ENCODE measurements at regions not wholly inside any gene's neighbourhood (a gene's known extent, or its start where the extent isn't known, plus 50 kb on each side); places are given as distances from the start of the nearest gene placed in this dataset.

DNA sequence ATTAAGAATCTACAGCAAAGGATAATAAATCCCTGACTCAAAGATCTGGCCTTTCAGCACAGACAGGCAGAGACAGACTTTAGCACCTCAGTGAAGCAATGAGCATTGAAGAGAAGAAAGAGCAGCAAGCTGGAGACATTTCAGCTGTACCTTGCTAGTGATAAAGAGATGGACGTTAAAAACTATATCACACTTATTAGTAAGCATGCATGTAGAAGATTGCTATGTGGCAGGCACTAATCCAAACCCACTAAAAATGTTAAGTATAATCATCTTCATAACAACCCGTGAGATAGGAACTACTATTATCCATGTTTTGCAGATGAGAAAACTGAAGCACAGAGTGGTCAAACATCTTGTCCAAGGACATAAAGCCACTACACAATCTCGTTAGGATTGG is 1538.3 kb upstream of the FLRT2 start:
- no peak for DNase-seq

DNA sequence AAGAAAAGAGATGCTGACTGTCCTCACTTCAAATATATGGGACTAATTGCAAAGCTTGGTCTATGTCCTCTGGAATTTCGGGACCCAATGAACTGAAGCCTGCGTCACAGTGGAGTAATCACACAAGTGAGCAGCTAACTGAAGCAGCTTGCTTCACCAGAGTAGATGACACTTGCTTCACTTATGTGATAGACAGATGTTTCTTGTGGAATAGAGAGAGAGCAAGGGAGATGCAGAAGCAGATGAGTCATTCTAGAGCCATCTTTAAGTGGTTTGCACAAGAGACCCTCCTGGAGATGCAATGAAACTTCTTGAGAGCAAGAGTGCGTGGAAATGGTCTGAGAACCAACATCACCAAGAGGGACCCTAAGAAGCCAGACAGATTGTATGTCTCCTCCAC is 1537.1 kb upstream of the FLRT2 start:
- DNase-seq: no peak

DNA sequence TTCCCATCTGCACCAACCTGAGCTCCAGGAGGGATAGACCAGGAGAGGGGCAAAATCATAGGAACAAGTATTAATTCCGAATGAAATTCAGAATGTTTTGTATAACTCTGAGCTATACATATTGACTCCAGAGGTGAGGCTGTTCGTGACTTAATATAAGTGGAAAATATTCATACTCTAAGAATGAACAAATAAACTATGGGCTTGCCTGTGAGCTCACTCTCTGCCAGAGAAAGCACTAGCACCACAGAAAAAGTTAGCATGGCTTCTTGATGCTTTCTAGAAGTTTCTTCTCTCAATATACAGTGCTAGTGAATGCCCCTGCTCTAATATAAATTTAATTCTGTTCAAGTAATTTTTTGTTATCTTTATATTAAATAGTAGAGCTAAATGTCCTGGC is 1536.4 kb upstream of the FLRT2 start:
- no peak for DNase-seq

DNA sequence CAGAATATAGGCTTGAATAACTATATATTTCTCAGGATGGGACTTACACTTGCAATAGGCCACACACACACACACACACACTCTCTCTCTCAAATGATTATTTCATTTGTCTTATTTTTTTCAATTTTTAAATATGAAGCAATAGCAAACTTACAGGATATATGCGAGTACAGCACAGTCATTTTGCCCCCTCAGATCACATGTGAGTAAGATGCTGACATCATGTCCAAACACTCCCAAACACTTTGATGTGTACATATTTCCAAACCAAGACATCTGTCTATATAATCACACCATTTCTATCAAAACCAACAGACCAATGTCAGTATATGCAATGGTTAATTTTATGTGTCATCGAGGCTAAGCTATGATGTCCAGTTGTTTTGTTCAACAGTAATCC is 1535.9 kb upstream of the FLRT2 start:
- no peak for DNase-seq

DNA sequence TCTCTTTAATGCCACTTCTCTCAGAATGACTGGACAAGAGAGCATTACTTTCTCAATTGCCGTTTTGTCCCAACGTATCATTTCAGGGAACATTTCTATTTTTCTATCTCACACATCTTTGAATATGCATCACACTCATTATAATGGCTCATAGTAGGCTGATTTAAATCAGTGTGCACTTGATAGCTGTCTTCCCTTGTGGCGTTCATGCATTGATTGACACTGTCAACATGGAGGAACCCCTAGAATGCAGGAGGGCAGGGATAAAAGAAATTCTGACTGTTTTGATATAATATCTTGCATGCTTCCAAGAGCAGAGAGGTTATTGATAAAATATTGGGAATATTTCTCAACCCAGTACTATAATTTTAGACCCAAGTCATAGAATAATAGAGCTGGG is 1528.9 kb upstream of the FLRT2 start:
- no peak for DNase-seq

DNA sequence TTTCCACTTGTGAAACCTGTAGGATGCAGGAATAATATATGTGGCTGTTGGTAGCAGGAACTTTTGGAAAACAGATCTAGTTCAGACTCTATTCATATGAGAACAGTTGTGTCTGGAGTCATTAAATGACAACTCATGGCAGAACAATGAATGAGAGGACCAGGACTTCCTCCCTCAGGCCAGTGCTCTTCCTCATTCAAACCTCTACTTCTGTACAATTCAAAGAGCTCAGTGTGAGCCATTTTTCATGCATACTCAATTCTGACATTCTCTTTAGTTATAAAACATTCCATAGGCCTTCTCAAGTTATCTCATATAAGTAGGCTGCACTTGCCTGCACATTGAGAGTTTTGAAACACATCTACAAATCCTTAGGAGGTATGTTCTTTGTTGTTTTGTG is 1526.6 kb upstream of the FLRT2 start:
- DNase-seq: no peak

DNA sequence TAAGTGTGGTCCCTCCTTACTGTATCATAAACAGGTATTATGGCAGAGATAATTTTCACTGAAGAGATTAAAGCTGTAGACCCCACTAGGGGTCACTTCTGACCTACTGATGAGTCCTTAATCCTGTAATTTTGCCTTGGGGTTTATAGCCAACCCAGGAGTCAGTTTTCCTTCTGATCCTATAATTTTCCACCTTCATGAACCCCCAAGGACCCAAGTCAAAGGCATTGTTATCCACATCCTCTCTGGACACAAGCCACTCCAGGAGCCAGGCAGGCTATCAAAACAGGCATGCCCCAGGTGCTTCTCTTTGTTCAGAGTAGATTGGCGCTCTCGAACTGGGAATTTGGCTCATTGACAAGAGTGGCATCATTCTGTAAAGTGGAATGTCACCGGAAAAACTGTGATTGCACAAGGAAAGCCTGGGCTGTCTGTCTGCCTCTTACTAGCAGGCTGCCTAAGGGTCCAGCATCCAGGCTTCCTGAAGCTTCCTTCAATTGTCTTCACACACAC is 1523.2 kb upstream of the FLRT2 start:
- no peak for DNase-seq

DNA sequence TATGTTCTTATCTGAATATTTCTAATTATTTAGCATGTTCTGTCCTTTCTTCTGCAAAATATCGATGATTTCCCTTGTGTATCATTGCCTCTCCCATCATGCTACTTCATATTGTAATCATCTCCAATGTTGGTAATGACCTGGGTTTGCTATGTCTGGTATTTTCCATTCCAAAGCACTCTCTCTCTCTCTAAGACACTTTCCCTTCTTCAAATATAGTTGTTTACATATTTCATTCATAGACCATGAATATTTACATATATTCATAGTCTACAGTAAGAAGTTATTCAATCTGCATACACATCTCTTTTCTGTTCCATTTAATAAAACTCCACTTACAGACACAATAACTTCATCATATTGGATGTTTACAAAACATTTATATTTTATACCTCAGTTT is 1516.5 kb upstream of the FLRT2 start:
- no peak for DNase-seq

DNA sequence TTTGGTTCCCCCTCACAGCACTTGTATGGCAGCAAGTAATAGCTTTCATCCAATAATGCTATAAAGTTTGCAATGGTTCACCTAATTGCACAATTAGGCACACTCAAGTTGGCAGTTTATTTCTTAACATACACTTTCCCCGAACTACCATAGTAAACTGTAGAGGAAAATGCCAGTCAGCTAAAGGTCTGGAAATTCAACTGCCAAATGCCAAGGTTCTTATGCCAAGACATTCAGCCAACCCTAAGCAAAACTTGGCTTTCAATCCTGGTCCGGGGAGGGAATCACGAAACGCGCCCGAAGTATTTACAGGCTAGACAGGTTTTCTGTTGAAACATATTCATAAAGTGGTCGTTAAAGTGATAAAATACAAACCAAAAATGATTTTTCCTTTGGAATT is 1512.4 kb upstream of the FLRT2 start:
- DNase-seq: no peak

DNA sequence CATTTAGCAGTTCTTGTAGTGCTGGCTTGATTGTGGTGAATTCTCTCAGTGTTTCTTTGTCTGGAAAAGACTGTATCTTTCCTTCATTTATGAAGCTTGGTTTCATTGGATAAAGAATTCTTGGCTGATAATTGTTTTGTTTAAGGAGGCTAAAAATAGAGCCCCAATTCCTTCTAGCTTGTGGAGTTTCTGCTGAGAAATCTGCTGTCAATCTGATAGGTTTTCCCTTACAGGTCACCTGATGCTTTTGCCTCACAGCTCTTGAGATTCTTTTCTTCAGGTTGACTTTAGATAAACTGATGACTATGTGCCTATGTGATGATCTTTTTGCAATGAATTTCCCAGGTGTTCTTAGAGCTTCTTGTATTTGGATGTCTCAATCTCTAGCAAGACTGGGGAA is 1508.5 kb upstream of the FLRT2 start:
- DNase-seq: no peak

DNA sequence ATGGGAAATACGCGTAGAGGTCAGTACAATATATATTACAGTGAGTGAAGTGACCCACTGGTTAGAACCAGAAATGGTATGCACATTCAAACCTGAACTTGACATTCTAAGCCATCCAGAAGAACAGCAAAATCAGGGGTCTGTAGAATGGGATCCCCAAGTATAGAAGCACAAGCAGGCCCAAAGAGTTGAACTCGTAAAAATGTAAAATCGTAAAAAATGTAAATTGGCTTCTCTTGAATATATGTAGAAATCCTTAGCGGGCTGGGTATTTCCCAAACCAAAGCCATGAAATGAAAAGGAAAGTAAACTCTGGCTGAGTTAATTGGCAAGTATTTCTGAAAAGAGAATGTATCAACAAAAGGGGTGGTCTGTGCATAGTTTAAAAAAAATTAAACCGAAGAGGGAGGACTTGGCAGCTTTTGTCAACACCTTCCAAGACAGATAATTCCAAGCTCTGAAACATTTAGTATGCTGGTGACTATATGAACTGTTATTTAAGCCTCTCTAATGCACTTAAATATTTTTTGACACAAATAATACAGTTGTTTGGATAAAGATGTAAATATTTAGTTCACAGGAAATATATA is 1505.6 kb upstream of the FLRT2 start:
- DNase-seq: no peak

DNA sequence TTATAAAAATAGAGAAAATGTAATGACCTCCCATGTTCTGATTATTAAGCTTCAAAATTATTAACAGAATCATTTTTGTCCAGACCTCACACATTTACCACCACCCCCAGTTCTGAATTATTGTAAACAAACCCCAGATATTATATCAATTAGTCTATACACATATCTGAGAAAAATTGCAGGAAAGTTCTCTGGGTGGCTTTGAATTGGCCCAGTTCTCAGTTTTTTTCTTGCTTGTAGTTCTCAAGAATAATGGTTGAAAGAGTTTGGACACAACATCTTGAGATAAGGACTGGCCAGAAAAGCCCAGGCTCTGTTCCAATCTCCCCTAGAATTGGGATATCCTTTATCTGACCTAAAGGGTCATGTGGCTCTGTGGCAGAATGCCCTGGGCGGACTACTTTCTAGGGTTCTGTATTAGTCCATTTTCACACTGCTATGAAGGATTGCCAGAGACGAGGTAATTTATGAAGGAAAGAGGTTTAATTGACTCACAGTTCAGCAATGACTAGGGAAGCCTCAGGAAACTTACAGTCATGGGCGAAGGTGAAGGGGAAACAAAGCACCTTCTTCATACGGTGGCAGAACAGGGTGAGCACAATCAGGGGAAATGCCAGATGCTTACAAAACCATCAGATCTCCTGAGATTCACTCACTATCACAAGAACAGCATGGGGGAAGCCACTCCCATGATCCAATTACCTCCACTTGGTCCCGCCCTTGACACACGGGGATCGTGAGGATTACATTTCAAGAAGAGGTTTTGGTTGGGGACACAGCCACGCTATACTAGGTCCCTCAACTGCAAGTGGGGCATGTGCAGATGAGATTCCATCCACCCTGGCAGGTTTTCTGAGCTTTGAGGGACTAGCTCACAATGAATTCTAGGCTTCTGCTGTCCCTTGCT is 1504.6 kb upstream of the FLRT2 start:
- DNase-seq: no peak

DNA sequence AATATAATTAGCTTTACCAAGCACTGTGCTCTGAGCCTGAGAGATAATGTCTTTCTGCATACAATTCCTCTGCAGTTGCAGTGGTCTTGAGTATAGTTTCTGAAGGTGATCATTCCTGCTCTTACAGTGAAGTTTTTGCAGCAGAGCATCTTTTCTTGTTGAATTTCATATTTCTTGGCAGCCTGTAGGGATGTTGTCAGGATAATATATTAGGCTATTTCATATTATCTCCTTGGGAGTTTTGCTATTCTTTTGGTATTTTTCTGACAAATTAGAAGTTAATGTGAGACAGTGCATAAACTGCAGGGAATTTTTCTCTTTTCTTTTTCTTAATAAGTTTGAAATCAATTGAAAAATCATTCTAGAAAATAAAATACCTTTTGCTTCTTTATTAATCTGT is 1502.6 kb upstream of the FLRT2 start:
- DNase-seq: no peak

DNA sequence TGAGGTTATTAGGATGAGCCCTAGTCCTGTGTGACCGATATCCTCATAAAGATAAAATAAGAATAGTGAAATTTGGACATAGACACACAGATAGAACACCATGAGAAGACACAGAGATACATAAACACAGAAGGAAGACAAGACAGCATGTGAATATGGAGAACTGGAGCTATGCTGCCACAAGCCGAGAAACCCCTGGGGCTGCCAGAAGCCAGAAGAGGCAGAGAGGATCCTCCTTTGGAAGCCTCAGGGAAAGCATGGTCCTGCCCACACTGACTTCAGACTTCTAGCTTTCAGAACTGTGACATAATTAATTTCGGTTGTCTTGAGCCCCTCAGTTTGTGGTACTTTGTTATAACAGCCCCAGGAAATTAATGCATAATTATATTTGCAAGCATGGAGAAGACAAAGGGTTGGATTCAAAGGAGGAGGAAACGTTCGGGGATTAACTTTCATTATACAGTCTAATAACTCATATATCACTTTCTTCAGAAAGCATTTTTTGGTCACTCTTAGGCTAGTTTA is 1501.8 kb upstream of the FLRT2 start:
- DNase-seq: no peak

DNA sequence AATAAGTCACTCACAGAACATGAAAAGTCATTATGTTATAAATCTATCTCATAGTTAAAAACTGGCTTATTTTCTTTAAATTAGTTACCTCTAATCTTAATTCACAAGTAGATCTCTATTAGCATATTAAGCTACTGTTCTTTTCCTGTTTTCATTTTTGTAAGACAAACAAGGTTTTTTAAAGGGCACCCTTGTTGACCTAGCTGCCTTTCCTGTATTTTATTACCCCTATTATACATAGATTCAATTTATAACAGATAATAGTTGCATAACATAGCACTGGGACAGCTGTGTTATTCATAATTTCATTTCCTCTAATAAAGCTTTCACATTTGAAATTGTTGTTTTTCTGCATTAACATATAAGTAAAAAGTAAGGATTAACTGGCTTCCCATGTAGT is 1500.7 kb upstream of the FLRT2 start:
- DNase-seq: no peak

DNA sequence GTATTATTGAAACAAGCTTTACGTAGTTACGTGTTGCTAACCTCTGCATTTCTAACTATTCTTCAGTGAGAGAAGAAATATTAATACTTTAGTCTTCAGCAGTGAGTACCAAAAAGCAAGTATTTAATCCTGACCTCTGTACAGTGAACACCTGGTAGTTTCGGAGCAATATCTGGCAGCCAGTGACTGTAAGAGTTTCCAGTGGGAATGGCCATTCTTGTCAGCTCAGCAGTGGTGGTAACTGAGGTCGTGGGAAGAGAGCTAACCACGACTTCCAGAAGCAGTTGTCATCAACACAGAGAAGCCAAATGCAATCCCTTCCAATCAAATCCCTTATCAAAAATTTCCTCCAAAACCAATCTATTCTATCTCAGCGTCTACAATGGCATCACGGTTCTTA is 1500.2 kb upstream of the FLRT2 start:
- DNase-seq: no peak

DNA sequence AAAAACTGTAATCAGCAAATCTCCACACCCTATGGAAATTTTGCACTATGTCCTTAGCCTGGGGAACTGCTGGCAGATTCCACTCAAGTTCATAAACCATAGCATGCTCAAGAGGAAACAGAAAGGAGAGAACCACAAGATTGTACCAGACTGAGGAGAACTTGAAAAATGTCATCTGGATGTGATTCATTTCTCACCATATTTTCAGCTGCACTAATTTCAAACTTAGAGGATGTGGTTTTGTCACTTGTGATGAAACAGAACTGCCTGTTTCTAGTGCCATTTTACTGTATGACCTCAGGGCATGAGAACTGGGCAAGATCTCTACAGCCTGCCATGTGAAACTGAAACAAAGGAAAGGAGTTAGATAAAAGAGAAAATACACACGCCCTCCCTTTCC is 1493.1 kb upstream of the FLRT2 start:
- DNase-seq: no peak

DNA sequence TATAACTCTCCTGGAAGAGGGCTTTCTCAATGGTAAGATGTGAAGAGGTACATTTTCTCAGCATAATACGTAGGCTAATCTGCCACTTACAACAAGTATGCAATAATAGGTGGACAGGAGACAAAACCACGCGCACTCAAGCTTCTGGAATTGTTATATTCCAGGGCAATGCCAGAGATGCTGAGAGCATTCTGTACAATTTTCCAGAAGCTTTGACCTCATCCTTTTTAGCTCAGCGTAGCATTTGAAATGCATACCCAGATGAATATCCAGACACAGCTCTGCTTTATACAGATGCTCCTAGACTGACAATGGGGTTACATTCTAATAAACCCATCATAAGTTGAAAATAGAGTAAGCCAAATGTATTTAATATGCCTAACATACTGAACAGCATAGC is 1492.4 kb upstream of the FLRT2 start:
- DNase-seq: no peak

DNA sequence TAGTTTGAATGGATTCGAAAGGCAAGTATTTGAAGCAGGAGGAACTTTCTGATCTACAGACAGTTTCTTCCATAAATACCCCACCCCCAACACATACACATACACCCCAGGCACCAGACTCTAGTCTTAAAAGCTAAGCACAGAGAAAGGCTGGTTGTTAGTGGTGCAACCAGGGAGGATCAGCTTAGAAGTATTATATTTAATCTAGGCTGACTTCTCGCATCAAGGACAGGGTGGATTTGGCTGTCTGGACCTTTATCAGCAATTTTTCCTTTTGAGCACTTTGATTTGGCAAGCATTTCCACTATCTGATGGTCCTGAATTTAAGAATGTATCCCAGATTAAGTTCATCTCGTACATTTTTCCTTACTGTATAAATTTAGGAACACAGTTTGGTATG is 1489.8 kb upstream of the FLRT2 start:
- no peak for DNase-seq

DNA sequence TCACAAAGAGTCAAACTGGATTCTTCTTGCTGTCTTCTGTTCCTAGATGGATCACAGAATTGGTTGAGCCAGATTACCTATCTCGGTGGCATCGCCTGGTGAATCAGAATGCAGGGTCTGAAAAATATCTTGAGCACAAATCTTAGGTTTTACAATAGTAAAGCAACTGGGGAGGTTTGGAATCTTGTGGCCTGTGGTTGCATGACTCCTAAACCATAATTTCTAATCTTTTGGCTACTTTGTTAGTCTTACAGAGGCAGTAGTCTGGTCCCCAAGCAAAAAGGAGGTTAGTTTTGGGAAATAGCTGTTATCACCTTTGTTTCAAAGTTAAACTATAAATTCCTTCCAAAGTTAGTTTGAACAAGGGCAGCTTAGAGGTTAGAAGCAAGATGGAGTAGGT is 1488.5 kb upstream of the FLRT2 start:
- no peak for DNase-seq

DNA sequence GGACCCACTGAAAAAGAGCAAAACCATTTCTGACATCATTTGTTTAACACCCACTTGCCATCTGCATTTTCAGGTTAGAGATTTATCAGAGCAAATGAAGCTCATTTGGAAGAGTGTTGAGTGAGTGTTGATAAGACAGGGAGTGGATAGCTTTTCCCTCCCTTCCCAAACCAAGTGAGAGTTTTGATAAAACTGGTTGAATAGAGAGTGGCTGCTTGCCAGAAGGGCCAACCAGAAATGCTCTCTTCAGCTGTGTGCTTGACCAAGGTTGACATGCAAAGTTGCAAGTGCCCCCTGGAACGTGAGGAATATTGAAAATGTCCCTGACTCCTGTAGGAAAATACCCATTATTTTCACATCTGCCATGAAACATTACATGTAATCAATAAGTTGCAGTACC is 1487.0 kb upstream of the FLRT2 start:
- DNase-seq: no peak

DNA sequence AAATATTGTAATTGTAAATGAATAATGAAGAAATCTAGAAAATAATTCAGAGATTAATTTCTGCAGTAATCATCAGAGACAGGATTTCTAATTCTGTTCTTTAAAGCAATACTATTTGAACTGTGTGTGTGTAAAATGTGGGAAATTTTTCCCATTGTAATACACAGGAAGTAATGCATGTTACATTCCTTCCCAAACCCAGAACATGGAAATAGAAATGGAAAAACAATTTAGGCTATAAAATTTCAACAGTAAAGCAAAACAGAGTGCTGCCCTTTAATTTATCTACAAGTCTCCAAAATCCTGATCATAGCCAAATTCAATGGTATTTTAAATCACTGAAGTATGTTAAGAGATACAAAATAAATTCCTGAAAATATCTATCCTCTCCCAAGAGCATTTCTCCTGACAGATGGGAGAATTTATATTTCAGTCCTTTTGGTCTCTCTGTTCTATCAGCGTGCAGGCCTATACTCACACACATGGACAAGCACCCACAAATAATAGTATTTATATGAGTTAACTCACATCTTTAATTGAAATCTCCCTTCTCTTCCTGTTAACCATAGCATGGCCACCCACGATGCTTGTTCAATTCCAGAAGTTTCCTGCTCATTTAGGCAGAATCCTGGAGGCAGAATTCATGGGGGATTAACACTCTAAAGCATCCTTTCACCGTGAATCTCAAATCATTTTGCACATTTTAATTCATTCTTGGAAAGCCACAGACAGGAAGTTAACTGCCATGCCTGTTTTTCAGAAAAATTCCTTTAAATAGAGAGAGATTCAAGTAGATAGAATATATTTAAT is 1465.4 kb upstream of the FLRT2 start:
- no peak for DNase-seq

DNA sequence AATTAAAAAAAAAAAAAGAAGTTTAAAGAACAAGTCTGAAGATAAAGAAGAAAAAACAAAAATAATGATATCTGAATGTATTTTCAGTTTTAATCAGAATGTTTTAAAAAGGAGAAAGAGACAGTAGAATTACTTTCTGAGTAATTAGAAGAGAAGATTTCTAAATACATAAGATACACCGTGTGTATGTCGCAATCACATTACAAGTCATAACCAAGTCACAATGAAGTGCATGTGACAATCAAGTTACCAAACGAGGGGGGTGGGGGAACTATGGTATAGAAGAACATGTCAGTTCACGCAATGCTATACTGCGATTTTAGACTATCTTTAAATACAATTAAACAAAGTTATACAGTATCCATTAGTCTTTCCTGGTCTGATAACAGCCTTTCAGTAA is 1464.1 kb upstream of the FLRT2 start:
- DNase-seq: no peak

DNA sequence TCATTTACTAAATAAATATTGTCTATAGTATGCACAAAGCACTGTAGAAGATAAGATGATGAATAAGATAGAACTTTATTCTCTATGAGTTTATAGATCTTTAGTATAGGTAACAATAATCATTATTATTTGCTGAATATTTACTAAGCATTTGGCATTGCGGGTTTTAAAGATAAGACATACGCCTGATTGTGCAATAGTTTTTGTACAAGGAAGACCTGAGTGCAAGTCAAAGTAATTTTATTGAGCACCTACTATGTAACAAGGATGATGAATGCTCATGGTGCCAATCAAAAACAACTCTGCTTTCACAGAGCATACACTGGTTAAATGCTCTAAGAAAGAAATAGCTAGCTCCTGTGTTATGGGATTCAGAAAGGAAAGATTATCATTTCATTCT is 1461.7 kb upstream of the FLRT2 start:
- DNase-seq: no peak
